ENCODE measurements at regions not wholly inside any gene's neighbourhood (a gene's known extent, or its start where the extent isn't known, plus 50 kb on each side); places are given as distances from the start of the nearest gene placed in this dataset.

GRCh38 chr4:159884989-159885388 is 782.1 kb downstream of the RAPGEF2 start:
- Histone ChIP-seq H3K36me3 (replicated peaks; ENCODE audit: low read depth, low read length) (no peaks in the 10 kb centered on the region), H3K79me2 (ENCODE audit: low read length) (no peaks in the 10 kb centered on the region), H4K20me1 (ENCODE audit: insufficient read depth, low read length) (no peaks in the 10 kb centered on the region), H2AFZ (ENCODE audit: low read depth, low read length) (no peak overlapping the region), H3K27me3 (ENCODE audit: low read depth, low read length) (no peaks in the 10 kb centered on the region), H3K9ac (ENCODE audit: low read length) (no peak overlapping the region), H3K4me2 (ENCODE audit: low read length) (no peak overlapping the region), H3K4me1 (ENCODE audit: low read length) (no peaks in the 10 kb centered on the region), H3K4me3 (ENCODE audit: low read length) (no peak overlapping the region), H3K9me3 (ENCODE audit: insufficient read depth, low read length) (no peaks in the 10 kb centered on the region), H3K27ac (ENCODE audit: low read length) (no peak overlapping the region)
- TF ChIP-seq EZH2phosphoT487 (IDR thresholded peaks at IDR 0.05; ENCODE audit: low read depth): no peak
- TF ChIP-seq, protein P1, sequence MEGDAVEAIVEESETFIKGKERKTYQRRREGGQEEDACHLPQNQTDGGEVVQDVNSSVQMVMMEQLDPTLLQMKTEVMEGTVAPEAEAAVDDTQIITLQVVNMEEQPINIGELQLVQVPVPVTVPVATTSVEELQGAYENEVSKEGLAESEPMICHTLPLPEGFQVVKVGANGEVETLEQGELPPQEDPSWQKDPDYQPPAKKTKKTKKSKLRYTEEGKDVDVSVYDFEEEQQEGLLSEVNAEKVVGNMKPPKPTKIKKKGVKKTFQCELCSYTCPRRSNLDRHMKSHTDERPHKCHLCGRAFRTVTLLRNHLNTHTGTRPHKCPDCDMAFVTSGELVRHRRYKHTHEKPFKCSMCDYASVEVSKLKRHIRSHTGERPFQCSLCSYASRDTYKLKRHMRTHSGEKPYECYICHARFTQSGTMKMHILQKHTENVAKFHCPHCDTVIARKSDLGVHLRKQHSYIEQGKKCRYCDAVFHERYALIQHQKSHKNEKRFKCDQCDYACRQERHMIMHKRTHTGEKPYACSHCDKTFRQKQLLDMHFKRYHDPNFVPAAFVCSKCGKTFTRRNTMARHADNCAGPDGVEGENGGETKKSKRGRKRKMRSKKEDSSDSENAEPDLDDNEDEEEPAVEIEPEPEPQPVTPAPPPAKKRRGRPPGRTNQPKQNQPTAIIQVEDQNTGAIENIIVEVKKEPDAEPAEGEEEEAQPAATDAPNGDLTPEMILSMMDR (IDR thresholded peaks at IDR 0.05; ENCODE audit: low read depth, low read length): no peak

GRCh38 chr4:159899596-159899995 is 796.7 kb downstream of the RAPGEF2 start:
- Histone ChIP-seq H3K9me3 (ENCODE audit: insufficient read depth, low read length) (peaks cover 10% of the 10 kb centered on the region), H3K27me3 (ENCODE audit: low read depth, low read length) (no peaks in the 10 kb centered on the region), H3K27ac (ENCODE audit: low read length) (no peak overlapping the region), H3K4me3 (ENCODE audit: low read length) (no peak overlapping the region), H3K79me2 (ENCODE audit: low read length) (no peaks in the 10 kb centered on the region), H3K4me2 (ENCODE audit: low read length) (no peak overlapping the region), H3K36me3 (replicated peaks; ENCODE audit: low read depth, low read length) (peaks cover 3% of the 10 kb centered on the region), H3K4me1 (ENCODE audit: low read length) (no peaks in the 10 kb centered on the region), H4K20me1 (ENCODE audit: insufficient read depth, low read length) (no peaks in the 10 kb centered on the region), H2AFZ (ENCODE audit: low read depth, low read length) (no peak overlapping the region), H3K9ac (ENCODE audit: low read length) (no peak overlapping the region)
- TF ChIP-seq, protein P1 (IDR thresholded peaks at IDR 0.05; ENCODE audit: low read depth, low read length): no peak; the same call in 1 of the 2 replicates
- TF ChIP-seq EZH2phosphoT487 (IDR thresholded peaks at IDR 0.05; ENCODE audit: low read depth): no peak

- TF ChIP-seq EZH2phosphoT487 (IDR thresholded peaks at IDR 0.05; ENCODE audit: low read depth): no peak
- TF ChIP-seq, protein P1 (IDR thresholded peaks at IDR 0.05; ENCODE audit: low read depth, low read length): peak; percentile 63
- Histone ChIP-seq H3K4me3 (ENCODE audit: low read length) (no peak overlapping the region), H2AFZ (ENCODE audit: low read depth, low read length) (no peak overlapping the region), H3K4me2 (ENCODE audit: low read length) (no peak overlapping the region), H4K20me1 (ENCODE audit: insufficient read depth, low read length) (no peaks in the 10 kb centered on the region), H3K27ac (ENCODE audit: low read length) (no peak overlapping the region), H3K79me2 (ENCODE audit: low read length) (no peaks in the 10 kb centered on the region), H3K9ac (ENCODE audit: low read length) (no peak overlapping the region), H3K36me3 (replicated peaks; ENCODE audit: low read depth, low read length) (peaks cover 3% of the 10 kb centered on the region), H3K4me1 (ENCODE audit: low read length) (no peaks in the 10 kb centered on the region), H3K9me3 (ENCODE audit: insufficient read depth, low read length) (peaks cover 10% of the 10 kb centered on the region), H3K27me3 (ENCODE audit: low read depth, low read length) (no peaks in the 10 kb centered on the region)
Observed at GRCh38 chr4:159900562-159900961, 797.7 kb downstream of the RAPGEF2 start.

GRCh38 chr4:159902648-159903047 is 799.8 kb downstream of the RAPGEF2 start:
- H3K36me3 ChIP-seq (replicated peaks; ENCODE audit: low read depth, low read length): no peaks in the 10 kb centered on the region
- no peak overlapping the region for H2AFZ ChIP-seq (ENCODE audit: low read depth, low read length)
- H3K27ac ChIP-seq (ENCODE audit: low read length): no peak overlapping the region
- H3K27me3 ChIP-seq (ENCODE audit: low read depth, low read length): no peaks in the 10 kb centered on the region
- no peaks in the 10 kb centered on the region for H3K4me1 ChIP-seq (ENCODE audit: low read length)
- TF ChIP-seq, protein P1 (IDR thresholded peaks at IDR 0.05; ENCODE audit: low read depth, low read length): no peak
- TF ChIP-seq EZH2phosphoT487 (IDR thresholded peaks at IDR 0.05; ENCODE audit: low read depth): no peak
- H3K9me3 ChIP-seq (ENCODE audit: insufficient read depth, low read length): peaks cover 2% of the 10 kb centered on the region
- no peak overlapping the region for H3K4me2 ChIP-seq (ENCODE audit: low read length)
- no peaks in the 10 kb centered on the region for H3K79me2 ChIP-seq (ENCODE audit: low read length)
- H3K9ac ChIP-seq (ENCODE audit: low read length): no peak overlapping the region
- no peak overlapping the region for H3K4me3 ChIP-seq (ENCODE audit: low read length)
- H4K20me1 ChIP-seq (ENCODE audit: insufficient read depth, low read length): no peaks in the 10 kb centered on the region

Data from OCI-LY3 (cell line).